PC-9 (cell line): ENCODE measurements at regions not wholly inside any gene's neighbourhood (a gene's known extent, or its start where the extent isn't known, plus 50 kb on each side); places are given as distances from the start of the nearest gene placed in this dataset.

ENCODE experiments used
- CTCF ChIP-seq: fragments of 200-600 bp; sonication (generic); conservative IDR thresholded peaks from 2 replicates; pipeline ENCODE4 v1.6.1; 2017; ENCODE audit warnings: mixed run types, antibody characterized with exemption, mild to moderate bottlenecking, moderate library complexity
- EZH2 ChIP-seq: fragments of 200-600 bp; sonication (generic); IDR thresholded peaks from 2 replicates; pipeline ENCODE4 v1.8.0; 2017; ENCODE audit warnings: antibody characterized with exemption, low read depth

DNA sequence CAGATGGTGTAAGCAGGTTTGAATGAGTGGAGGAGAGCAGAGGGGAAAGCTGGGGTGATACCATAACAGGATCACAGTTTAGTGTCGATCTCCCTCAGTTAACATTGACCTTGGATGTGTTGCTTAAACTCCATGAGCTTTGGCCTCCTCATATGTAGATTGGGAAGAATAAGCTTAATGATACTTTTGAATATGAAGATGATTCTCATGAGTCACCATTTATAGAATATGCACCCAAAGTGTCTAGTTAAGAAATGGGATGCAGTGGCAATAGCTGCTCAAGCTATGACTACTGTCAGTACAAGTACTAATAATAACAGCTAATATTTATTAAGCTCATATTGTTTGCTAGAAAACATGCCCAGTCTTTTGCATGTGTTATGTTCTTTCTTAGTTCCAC lies 236.2 kb upstream of the KIRREL3 start:
- no peak for TF ChIP-seq EZH2
- no peak for TF ChIP-seq CTCF
